RPMI7951 (cell line): ENCODE measurements at regions not wholly inside any gene's neighbourhood (a gene's known extent, or its start where the extent isn't known, plus 50 kb on each side); places are given as distances from the start of the nearest gene placed in this dataset.

ENCODE experiments used
- DNase-seq: peaks from one replicate; pipeline ENCODE4 v3.0.0-alpha.2; 2012; ENCODE audit warnings: low read depth

DNA sequence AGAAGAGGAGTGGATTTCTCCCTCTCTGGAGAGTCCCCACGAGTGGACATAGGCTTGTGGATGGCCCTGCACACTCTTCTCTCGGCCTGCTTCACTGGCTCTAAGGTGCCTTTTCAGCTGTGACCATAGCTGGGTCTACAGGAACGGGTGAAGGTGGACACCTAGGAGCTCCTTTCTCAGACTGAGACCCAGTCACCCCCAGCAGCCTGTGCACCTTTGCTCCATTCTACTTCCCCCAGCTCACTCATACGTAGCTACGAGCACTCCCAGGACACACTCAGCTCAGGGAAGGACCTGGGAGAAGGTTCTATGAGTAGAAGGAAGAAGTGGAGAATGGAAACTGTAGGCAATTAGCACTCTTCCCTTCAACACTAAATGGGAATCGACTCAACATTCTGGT lies 272.0 kb upstream of the KLF6 start:
- no peak for DNase-seq

DNA sequence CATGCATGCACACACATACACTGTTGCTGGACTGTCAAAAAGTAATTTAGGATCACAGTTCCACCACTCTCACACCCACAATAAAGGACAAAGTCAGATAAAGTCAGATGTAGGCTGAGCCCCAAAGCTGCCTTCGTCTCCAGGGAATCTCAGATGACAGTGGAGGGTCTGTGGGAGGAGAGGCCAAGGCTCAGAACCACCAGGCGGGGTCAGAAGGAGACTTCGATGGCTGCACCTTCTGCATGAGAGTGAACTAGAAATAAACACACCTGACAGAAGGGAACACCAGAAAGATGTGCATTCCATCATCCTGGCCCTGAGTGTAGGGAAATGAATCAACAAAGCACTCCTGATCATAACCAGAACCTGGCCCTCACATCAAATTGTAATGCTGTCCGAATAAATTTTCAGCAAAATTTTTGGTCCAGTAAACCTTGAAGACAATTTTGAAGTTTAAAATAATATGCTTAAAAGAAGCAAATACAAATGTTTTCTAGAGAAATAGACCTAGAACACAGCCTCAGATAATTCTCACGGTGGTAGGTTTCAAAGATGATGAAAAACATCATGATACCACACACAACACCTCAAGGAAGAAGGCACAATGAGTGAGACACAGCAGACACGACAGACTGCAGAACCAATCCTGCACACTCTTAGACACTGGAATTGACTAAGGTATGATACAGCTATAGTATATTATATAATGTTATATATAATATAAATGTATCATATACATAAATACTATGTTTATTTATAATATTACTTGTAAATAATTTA lies 269.8 kb upstream of the KLF6 start:
- no peak for DNase-seq

DNA sequence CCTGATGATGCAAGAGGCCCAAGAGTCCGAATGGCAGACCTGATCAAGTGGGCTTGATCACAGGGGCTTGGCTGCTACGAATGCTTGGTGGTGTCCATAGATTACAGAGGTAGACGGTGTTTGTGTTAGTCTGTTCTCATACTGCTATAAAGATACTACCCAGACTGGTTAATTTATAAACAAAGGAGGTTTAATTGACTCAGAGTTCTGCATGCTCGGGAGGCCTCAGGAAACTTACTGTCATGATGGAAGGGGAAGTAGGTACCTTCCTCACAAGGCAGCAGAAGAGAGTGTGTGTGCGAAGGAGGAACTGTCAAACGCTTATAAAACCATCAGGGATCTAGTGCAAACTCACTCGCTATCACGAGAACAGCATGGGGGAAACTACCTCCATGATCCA lies 268.9 kb upstream of the KLF6 start:
- no peak for DNase-seq

DNA sequence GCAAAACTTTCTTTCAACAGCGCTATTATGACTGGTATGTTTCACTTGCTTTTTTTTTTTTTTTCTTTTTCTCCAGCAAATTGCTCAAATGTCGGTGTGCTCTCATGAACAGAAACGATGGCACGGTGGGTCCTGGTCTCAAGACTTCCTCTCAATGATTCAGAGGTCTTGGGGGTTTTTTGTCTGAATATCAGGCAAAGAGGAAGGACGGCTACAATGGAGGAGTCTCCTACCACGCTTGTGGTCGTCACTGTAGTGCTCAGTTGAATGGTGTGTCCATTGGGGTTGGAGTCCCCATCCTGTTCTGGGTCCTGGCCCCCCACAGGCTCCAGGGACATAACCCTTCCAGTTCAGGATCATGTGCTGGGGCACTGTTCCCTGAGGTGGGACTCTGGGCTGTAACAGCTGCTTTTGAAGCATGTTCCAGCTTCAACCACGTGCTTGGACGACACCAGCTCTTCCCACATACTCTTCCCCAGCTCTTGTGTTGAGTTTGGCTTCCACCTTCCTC lies 266.7 kb upstream of the KLF6 start:
- DNase-seq, result peak; percentile 44

DNA sequence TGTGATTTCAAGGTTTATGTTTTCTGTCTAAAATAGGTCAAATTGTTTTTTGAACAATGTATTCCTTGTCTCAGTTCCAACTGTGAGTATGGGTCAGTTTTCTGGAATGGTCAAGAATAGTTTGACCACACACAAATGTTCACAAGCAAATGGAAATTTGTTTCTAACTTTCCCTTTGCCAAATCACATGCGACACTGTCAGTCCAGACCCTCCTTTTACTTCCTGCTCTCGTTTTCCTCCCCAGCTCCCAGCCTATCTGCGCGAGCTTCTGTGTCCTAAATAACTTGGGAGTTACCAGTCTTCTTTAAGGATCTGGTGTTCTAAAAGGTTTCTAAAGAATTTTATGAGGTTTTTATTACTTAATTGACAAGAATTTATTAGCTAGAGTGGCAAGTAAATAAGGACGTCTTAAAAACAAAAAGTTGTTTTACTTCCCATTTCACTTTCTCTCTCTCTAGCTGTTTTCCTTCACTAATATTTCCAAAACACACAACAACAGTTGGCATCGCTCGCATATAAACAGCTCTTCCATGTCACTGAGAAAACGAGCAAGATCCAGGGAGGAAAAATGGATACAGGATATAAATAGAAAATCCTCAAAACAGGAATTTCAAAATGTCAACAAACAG lies 266.1 kb upstream of the KLF6 start:
- peak; percentile 78 for DNase-seq

DNA sequence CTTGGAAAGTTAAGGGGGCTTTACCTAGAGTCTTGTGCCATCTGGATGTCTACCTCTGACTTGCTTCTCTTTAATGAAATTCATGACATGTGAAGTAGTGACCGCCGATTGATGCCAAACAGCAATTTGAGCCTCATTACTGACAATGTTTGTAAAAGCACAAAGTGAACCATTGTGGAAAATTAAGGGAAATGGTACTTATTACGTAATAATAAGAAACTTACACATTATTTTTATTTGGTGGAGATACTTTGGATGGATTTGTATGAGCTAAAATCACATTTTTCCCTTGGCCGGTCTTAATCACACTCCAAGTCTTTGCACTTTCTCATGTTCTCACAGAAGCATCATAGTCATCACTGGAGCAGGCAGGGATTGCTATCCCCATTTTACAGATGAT lies 265.1 kb upstream of the KLF6 start:
- DNase-seq, result no peak

DNA sequence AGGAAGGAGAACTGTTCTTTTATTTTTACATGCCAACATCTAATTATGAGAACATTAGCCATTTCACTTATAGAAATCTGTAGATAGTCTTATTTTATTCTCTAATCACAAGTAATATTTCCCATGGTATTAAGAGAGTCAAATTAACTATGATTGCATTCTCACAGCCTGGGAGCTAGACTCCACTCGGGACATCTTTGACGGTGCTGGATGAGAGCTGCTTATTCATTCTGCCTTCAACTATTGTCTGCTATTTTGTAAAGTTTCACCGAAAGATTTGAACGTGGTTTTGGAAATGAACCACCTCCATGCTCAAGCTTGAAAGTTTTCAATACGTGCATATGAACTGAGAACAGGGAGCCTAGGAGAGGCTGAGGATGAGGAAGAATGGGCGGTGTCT lies 264.3 kb upstream of the KLF6 start:
- DNase-seq, result no peak

DNA sequence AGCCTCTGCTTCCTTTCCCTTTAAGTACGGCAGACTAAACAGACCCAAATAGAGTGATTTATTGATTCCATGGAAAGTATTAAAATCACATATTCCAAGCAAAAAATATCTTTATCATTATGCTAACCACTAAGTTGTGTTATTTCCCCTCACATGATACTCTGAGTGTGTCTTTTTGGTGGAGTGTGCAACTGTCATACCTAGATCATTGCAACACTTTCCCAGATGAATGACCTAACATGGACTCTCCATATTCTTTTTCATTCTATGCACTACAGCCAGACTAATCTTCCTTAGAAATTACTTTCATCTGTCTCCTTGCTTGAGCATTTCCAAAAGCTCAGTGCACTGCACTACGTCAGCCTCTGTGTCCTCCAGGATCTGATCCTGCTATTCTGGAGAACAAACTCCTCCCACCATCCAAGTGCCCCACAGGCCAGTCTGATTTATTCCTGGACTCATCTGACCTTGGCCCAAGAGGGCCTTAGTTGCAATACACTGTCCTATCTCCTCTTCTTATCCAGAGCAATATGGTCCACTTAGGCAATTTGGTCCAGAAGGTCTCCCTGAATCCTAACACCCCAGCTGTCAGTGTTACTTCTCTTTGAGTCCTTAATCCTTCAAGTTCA lies 263.3 kb upstream of the KLF6 start:
- no peak for DNase-seq

DNA sequence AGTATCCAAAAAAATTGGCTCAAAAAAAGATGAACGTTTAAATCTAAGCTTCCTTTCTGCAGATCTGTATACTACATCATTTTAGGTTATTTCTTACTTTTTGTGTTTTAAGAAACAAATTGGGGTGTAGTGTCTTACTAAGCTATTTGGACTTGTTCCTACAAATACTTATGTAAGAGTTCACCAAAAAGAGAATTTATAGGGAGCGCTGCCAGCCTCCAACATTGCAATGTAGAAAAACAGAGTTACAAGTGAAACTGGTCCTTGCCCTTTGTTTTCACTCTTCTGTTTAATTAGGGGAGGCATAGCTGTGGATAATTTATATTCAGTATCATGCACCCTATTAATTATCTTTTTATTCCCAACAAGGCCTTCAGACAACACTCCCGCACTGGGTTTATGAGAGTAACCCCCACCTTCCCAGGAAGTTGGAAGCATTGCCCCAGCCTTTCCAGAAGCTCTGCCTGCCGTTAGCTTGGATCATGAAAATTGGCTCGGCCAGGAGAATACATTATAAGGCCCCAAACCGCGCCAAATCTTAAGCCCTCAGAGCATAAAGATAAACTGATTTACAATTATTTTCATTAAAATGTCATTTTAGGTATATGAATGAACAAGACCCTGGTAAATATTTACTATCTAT lies 261.8 kb upstream of the KLF6 start:
- DNase-seq, result no peak

DNA sequence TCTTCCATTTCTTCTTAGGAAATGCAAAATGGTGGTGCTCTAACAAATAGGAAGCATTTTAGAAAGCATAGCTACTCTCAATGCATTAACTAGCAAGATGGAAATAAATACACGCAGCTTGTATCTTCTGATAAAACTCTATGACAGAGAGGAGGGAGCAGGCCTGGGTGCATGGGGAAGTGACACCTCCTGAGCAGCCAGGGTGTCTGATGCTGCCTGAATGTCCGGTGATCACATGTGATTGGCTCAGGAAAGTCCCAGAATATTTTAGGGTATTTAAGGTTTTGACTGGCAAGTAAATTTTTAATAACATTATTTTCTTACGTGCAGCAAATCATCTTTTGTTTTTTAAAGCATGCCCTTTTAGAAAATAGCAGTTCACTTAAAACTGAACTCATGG lies 261.0 kb upstream of the KLF6 start:
- DNase-seq, result no peak

DNA sequence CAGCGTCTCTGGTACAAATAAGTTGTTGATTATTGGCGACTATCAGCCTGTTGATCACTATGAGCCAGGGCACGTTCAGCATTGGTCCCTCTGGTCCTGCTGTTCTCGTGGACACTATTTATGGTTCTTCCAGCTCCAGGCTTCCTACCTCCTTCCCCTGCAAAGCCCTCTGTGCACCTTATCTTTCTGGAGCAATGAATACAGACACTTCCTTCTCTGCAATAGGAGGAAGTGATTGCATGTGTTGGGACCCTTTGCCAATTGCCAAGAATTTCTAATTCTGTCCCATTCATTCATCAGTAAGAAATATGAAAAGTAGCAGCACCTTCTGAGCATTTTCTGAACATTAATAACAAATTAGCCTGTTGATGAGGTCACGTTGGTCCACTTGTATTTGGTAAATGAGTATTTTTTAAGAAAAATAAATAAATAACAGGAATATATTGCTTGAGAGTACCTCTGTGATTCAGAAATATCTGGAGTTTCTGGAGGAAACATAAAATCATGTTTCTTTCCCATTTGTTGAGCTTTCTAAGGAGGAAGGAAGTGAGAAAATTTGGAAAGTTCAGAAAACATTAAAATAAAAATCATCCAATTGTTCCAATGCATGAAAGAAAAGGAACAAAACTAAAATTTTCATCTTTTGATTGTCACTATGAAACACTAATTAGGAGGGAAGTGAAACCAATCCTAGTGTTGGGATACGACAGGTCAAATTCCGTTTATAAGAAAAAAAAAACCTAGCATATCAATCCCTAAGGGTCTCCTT lies 259.1 kb upstream of the KLF6 start:
- DNase-seq, result no peak

DNA sequence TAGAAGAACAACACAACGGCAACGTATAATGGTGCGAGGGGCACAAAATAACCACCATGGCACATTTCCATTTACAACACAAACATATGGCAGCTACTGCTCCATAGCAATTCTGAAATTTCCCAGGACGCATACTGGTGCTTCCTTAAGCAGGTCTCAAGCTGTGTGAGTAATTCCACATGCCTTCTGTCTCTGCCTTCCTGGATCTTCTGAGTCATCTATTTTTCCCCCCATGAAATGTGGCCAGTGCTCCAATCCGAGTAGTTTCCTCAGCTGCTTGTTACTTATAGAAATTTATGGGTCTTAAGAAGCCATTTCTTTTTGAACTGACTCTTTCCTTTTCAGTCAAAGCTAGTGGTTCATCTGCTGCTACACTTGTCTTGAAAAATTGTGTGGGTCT lies 256.6 kb upstream of the KLF6 start:
- no peak for DNase-seq

DNA sequence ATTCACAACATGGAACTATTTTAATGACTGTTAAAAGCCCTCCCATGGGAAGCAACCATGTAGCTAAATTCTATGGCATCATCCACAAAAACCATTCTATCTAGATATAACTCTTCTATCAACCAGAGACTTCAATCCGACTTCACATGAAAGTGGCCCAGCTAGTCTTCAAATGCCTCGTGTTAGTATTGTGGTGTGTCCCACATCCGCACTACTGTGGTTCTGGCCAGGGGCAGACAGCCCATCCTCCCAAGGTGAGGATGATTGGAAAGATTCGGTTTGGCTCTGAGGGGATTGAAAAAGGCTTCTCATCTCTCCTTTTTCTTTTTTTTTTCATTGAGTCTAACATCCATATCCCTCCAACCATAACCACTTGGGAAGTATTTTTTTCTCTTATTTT lies 253.0 kb upstream of the KLF6 start:
- DNase-seq, result no peak

DNA sequence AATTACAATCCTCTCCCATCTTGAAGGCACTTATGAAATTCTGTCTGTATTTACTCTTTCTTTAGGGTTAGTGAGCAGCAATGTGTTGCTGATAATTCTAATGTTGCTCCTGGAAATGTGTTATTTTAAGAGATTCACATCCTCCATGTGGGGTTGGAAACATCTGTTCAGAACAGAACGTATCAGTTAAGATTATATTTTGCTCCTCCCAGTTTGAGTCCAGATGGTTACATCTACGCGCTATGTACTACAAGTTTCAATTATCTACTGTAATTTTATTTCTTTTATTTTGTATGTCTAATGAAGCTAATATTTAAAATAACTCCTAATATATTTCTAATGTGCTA lies 250.6 kb upstream of the KLF6 start:
- DNase-seq, result no peak

DNA sequence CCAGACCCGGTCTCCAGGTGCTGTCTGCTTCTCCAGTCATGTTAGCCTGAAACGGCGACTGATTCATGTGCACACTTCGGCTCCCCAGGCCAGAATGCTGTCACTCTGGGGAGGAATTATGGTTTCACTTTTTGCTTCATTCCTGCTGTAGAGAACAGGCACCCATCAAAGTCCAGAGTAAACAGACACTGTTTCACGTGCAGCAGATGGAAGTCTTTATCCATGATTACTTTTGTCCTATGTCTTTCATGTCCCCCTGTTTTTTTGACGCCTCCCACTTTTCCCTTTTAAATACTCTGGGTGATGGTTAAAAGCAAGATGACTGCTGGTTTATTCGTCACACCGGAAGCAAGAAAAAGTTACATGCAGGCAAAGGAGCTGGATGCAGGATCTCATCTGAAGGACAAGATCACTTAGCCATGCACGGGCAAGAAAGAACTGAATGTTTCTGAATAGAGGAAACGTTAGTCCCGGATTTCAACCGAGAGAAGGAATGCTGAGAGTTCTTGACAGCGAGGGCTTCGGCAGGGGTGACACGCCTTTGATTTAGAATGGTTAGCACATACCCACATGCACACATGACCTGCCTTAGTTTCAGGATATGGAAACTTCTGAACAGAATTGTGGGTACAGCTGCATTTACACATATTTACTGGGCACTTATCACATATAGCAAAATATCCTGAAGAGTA lies 250.0 kb upstream of the KLF6 start:
- peak; percentile 70 for DNase-seq

DNA sequence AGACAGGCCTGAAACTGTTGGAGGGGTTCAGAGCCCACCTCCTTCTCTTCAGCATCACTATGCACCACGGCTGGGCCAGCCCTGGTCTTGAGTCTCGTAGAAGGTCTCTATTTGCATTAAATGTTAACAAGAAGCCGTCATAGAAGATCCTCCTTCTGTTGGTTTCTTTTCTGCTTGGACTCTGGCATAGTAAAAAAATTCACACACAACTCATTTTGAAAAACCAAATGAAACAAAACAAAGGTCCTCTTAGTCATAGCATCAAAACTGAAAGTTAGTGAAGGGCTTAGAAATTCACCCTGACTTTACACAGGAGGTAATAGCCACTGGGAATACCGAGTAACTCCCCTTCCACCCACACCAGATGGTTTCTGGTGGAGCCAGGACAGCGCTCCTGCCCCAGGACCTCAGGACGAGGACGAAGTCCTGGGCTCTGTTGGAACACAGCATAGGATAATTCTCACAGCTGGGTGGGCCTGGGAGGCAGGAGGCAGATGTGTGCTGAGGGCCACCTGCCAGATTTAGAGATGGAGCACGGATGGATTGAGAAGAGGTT lies 248.4 kb upstream of the KLF6 start:
- DNase-seq, result peak; percentile 42

DNA sequence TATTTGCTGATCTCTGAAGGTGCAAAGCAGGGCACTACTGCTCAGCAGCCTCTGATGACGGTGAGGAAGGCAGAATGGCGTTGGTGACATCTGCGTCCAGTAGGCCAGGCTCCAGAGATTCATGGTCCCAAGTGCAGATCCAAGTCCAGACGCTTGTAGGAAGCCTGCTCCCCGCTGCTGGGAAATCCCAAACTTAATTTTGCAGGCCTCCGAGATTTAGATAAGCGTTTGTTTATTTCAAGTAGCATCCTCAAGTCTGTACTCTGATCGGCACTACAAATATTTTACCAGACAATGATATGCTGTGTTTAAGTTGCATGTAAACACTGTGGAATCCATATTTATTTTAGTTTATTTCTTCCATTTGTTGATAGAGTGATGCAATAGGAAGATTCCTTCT lies 244.9 kb upstream of the KLF6 start:
- DNase-seq, result no peak

DNA sequence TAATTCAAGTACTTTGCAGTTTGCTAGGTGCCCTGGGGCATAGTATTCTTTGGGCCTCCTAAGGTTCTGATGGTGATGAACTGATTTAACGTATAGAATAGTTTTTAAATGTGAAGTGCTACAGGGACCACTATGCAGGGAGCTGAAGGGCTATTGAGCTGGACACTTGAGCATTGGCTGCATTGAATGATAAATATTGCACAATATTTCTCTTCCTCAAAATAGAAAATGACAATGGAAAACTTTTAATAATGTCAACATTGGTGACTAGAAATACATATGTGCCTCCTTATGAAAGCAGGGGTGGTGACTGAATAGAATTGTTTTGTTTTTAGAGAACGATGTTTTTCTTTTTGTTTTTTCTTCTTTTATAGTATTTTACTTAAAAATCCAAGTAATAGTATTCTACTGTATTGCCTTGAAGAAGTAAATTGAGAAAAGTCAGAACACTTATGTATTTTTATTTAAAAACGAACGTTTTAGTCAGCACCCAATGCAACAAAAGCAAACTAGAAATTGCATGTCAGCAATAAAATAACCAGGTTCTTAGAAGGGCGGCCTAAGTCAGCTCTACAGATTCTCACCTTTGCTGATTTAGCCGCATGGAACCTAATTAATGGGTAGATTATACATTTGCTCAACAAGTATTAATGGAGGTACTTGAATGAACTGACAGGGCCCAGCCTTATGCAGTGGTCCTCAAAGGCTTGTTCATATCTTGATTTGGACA lies 244.0 kb upstream of the KLF6 start:
- no peak for DNase-seq

DNA sequence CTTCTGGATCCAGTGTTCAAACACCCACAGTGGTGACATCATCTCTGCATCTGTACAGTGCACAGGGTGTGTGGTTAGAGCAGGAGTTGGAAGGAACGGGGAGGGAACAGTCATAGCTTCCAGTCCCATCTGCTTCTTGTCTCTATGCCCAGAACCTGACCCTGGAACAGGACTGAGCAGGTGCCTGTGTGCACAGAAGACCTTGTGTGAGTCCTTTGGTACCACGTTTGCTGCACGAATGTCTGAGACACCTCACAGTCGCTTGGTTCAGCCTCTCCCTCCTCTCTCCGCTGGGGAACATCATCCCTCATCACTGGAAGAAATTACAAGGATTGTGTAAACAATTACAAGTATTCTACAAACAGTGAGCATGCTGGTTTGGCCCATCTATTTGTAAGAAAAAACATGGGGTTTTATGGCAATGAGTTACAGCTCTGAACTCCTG lies 243.0 kb upstream of the KLF6 start:
- peak; percentile 28 for DNase-seq

DNA sequence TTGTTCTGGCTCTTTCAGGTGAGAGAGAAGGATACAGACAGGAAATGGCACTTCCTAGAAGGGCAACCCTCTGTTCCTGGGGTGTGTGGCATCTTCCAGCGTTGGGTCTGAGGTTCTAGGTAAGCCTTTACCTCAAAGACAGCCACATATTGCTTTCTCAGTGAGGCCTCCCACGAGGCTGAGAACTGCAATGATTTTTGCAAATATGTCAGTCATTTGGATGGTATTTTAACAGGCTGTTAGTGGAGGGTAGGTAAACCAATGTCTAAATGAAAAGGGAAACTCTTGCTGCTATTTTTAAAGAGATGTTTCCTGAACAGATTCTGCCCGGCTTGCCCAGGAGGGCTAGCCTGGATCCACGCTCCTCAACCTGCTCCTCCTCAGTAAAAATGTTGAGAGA lies 240.3 kb upstream of the KLF6 start:
- DNase-seq, result no peak
